Neural cell (in vitro differentiated cells): ENCODE measurements at regions not wholly inside any gene's neighbourhood (a gene's known extent, or its start where the extent isn't known, plus 50 kb on each side); places are given as distances from the start of the nearest gene placed in this dataset.

ENCODE experiments used
- H2AFZ ChIP-seq: fragments of 200-600, 300-800 bp; sonication (generic), shearing (Covaris generic); 2 replicates; pipeline ENCODE4 v1.6.0; 2014; ENCODE audit warnings: low read depth, mild to moderate bottlenecking, antibody characterized with exemption, low read length, moderate library complexity
- H3F3A ChIP-seq: fragments of 200-600 bp; shearing (Covaris generic); 2 replicates; pipeline ENCODE4 v1.6.1; 2016; ENCODE audit warnings: mild to moderate bottlenecking, moderate library complexity, mixed read lengths, antibody characterized with exemption, low read length; ENCODE audit not compliant: insufficient read depth, poor library complexity, severe bottlenecking
- H3K27ac ChIP-seq: fragments of 200-600, 300-800 bp; sonication (generic), shearing (Covaris generic); 2 replicates; pipeline ENCODE4 v1.5.1; 2014; ENCODE audit warnings: mild to moderate bottlenecking, low read length, moderate library complexity
- H3K27me3 ChIP-seq: fragments of 300-800, 200-600 bp; sonication (generic), shearing (Covaris generic); 2 replicates; pipeline ENCODE4 v1.6.0; 2014; ENCODE audit warnings: mild to moderate bottlenecking, low read depth, low read length, moderate library complexity; ENCODE audit not compliant: insufficient read depth
- H3K36me3 ChIP-seq: fragments of 300-800, 200-600 bp; sonication (generic), shearing (Covaris generic); 2 replicates; pipeline ENCODE4 v1.5.1; 2014; ENCODE audit warnings: mild to moderate bottlenecking, antibody characterized with exemption, low read length, moderate library complexity; ENCODE audit not compliant: insufficient read depth
- H3K4me2 ChIP-seq: fragments of 300-800, 200-600 bp; sonication (generic), shearing (Covaris generic); 2 replicates; pipeline ENCODE4 v1.6.0; 2014; ENCODE audit warnings: mild to moderate bottlenecking, low read length
- H3K4me3 ChIP-seq: fragments of 300-800, 200-600 bp; sonication (generic), shearing (Covaris generic); 2 replicates; pipeline ENCODE4 v1.5.1; 2014; ENCODE audit warnings: mild to moderate bottlenecking, low read length, moderate library complexity
- H3K79me2 ChIP-seq: fragments of 200-600 bp; shearing (Covaris generic); replicated peaks from 2 replicates; pipeline ENCODE4 v1.6.0; 2014; ENCODE audit warnings: mild to moderate bottlenecking, low read length, moderate library complexity; ENCODE audit not compliant: insufficient read depth
- H3K9ac ChIP-seq: fragments of 300-800, 200-600 bp; sonication (generic), shearing (Covaris generic); 2 replicates; pipeline ENCODE4 v1.6.1; 2016; ENCODE audit warnings: mild to moderate bottlenecking, low read length, mixed read lengths
- H3K9me2 ChIP-seq: fragments of 200-600 bp; shearing (Covaris generic); 2 replicates; pipeline ENCODE4 v1.6.1; 2016; ENCODE audit warnings: mild to moderate bottlenecking, low read length, mixed read lengths; ENCODE audit not compliant: insufficient read depth
- H3K9me3 ChIP-seq: fragments of 200-600, 300-800 bp; sonication (generic), shearing (Covaris generic); 2 replicates; pipeline ENCODE4 v1.6.1; 2016; ENCODE audit warnings: mild to moderate bottlenecking, mixed run types, low read length, moderate library complexity, mixed read lengths
- H4K20me1 ChIP-seq: fragments of 200-600 bp; shearing (Covaris generic); 2 replicates; pipeline ENCODE4 v1.6.1; 2016; ENCODE audit warnings: mild to moderate bottlenecking, mixed run types; ENCODE audit not compliant: insufficient read depth
- CTCF ChIP-seq: fragments of 450-650 bp; IDR thresholded peaks from 2 replicates; pipeline ENCODE4 v1.5.1; 2014; ENCODE audit warnings: antibody characterized with exemption, mild to moderate bottlenecking, moderate library complexity; ENCODE audit not compliant: poor library complexity, severe bottlenecking
- EP300 ChIP-seq: fragments of 450-650 bp; conservative IDR thresholded peaks from 2 replicates; pipeline ENCODE4 v1.6.1; 2014; ENCODE audit warnings: antibody characterized with exemption, mild to moderate bottlenecking, moderate library complexity; ENCODE audit not compliant: poor library complexity, severe bottlenecking
- EZH2 ChIP-seq: fragments of 200-600, 300-800 bp; shearing (Covaris generic), sonication (generic); IDR thresholded peaks from 2 replicates; pipeline ENCODE4 v1.6.1; 2014; ENCODE audit warnings: antibody characterized with exemption, low read length, borderline replicate concordance, mild to moderate bottlenecking; ENCODE audit not compliant: insufficient read depth, poor library complexity, severe bottlenecking
- MXI1 ChIP-seq: fragments of 450-650 bp; conservative IDR thresholded peaks from 2 replicates; pipeline ENCODE4 v1.6.1; 2014; ENCODE audit warnings: antibody characterized with exemption, mild to moderate bottlenecking; ENCODE audit not compliant: poor library complexity, severe bottlenecking
- POLR2AphosphoS5 ChIP-seq: IDR thresholded peaks from 2 replicates; pipeline ENCODE4 v1.6.1; 2012
- RAD21 ChIP-seq: fragments of 450-650 bp; conservative IDR thresholded peaks from 2 replicates; pipeline ENCODE4 v1.6.1; 2014; ENCODE audit warnings: antibody characterized with exemption, mild to moderate bottlenecking, moderate library complexity
- REST ChIP-seq: IDR thresholded peaks from 2 replicates; pipeline ENCODE4 v1.6.1; 2012; ENCODE audit warnings: borderline replicate concordance
- SMC3 ChIP-seq: fragments of 450-650 bp; conservative IDR thresholded peaks from 2 replicates; pipeline ENCODE4 v1.6.1; 2014; ENCODE audit warnings: antibody characterized with exemption, mild to moderate bottlenecking, moderate library complexity; ENCODE audit not compliant: poor library complexity
- TAF1 ChIP-seq: IDR thresholded peaks from 2 replicates; pipeline ENCODE4 v1.6.1; 2012; ENCODE audit warnings: low read depth

- TF ChIP-seq RAD21 = no peak
- no peak for TF ChIP-seq EZH2
- TF ChIP-seq MXI1 = no peak
- TF ChIP-seq REST = no peak
- TF ChIP-seq EP300 = no peak
- TF ChIP-seq POLR2AphosphoS5 = no peak
- TF ChIP-seq TAF1 = no peak
- TF ChIP-seq CTCF = no peak
- TF ChIP-seq SMC3 = no peak
- Histone ChIP-seq H4K20me1 (no peaks in the 10 kb centered on the region), H2AFZ (no peak overlapping the region), H3K9ac (no peak overlapping the region), H3K9me3 (no peaks in the 10 kb centered on the region), H3K27me3 (no peaks in the 10 kb centered on the region), H3K4me3 (no peak overlapping the region), H3K27ac (no peak overlapping the region), H3K36me3 (no peaks in the 10 kb centered on the region), H3K79me2 (no peaks in the 10 kb centered on the region), H3K4me2 (no peak overlapping the region), H3K9me2 (no peaks in the 10 kb centered on the region), H3F3A (no peaks in the 10 kb centered on the region)
Observed at GRCh38 chr16:86033971-86034370, 135.0 kb downstream of the IRF8 start.

GRCh38 chr16:86034421-86034919 lies 135.5 kb downstream of the IRF8 start:
- Histone ChIP-seq H3K79me2 (no peaks in the 10 kb centered on the region), H3F3A (no peaks in the 10 kb centered on the region), H3K4me2 (no peak overlapping the region), H3K36me3 (no peaks in the 10 kb centered on the region), H3K4me3 (no peak overlapping the region), H4K20me1 (no peaks in the 10 kb centered on the region), H2AFZ (no peak overlapping the region), H3K27ac (no peak overlapping the region), H3K9me3 (no peaks in the 10 kb centered on the region), H3K9me2 (no peaks in the 10 kb centered on the region), H3K9ac (no peak overlapping the region), H3K27me3 (no peaks in the 10 kb centered on the region)
- no peak for TF ChIP-seq RAD21

- no peak overlapping the region for H3K4me2 ChIP-seq
- no peaks in the 10 kb centered on the region for H3K9me2 ChIP-seq
- H3K27ac ChIP-seq = no peak overlapping the region
- H3K9ac ChIP-seq = no peak overlapping the region
- no peak for TF ChIP-seq EP300
- no peak overlapping the region for H3K4me3 ChIP-seq
- no peaks in the 10 kb centered on the region for H3K79me2 ChIP-seq
- H3K36me3 ChIP-seq = no peaks in the 10 kb centered on the region
- H3K27me3 ChIP-seq = no peaks in the 10 kb centered on the region
- no peaks in the 10 kb centered on the region for H3F3A ChIP-seq
- H4K20me1 ChIP-seq = no peaks in the 10 kb centered on the region
- H2AFZ ChIP-seq = no peak overlapping the region
- no peaks in the 10 kb centered on the region for H3K9me3 ChIP-seq
Observed at GRCh38 chr16:86035906-86036305, 136.9 kb downstream of the IRF8 start.
